IPS-NIHi7 (cell line): ENCODE measurements at regions not wholly inside any gene's neighbourhood (a gene's known extent, or its start where the extent isn't known, plus 50 kb on each side); places are given as distances from the start of the nearest gene placed in this dataset.
"Not testable (repeated sequence)": the region's sequence is repeated elsewhere in the genome, so short reads cannot be mapped to it uniquely, and the experiment has no call there.

ENCODE experiments used
- DNase-seq: peaks from one replicate; pipeline ENCODE4 v3.0.0; 2012; ENCODE audit warnings: mixed read lengths; ENCODE audit errors: extremely low spot score

- DNase-seq: no peak
These were observed 466.2 kb downstream of the IRS1 start for GRCh38 chr2:226333388-226333787.

- DNase-seq: no peak
These were observed 469.4 kb downstream of the IRS1 start for GRCh38 chr2:226330206-226330605.

- DNase-seq: no peak
These were observed 470.4 kb downstream of the IRS1 start for GRCh38 chr2:226329180-226329579.

- no peak for DNase-seq
These were observed 471.8 kb downstream of the IRS1 start for GRCh38 chr2:226327830-226328229.

- DNase-seq: no peak
These were observed 474.1 kb downstream of the IRS1 start for GRCh38 chr2:226325526-226325925.

GRCh38 chr2:226320076-226320948 lies 479.3 kb downstream of the IRS1 start:
- no peak for DNase-seq

GRCh38 chr2:226317970-226318369 lies 481.6 kb downstream of the IRS1 start:
- no peak for DNase-seq

GRCh38 chr2:226313060-226313459 lies 486.6 kb downstream of the IRS1 start:
- DNase-seq: no peak

GRCh38 chr2:226312155-226312554 lies 487.5 kb downstream of the IRS1 start:
- DNase-seq: no peak

- no peak for DNase-seq
These were observed 489.5 kb downstream of the IRS1 start for GRCh38 chr2:226310146-226310545.

GRCh38 chr2:226308986-226309385 lies 490.6 kb downstream of the IRS1 start:
- DNase-seq: no peak

- no peak for DNase-seq
These were observed 491.3 kb downstream of the IRS1 start for GRCh38 chr2:226308323-226308680.

GRCh38 chr2:226307487-226308322 lies 491.9 kb downstream of the IRS1 start:
- DNase-seq: no peak

- no peak for DNase-seq
These were observed 492.7 kb downstream of the IRS1 start for GRCh38 chr2:226306969-226307368.

- DNase-seq: no peak
These were observed 495.3 kb downstream of the IRS1 start for GRCh38 chr2:226304308-226304707.

- DNase-seq: no peak
These were observed 495.9 kb downstream of the IRS1 start for GRCh38 chr2:226303707-226304106.

GRCh38 chr2:226300196-226300886 lies 499.3 kb downstream of the IRS1 start:
- no peak for DNase-seq

- no peak for DNase-seq
These were observed 499.8 kb downstream of the IRS1 start for GRCh38 chr2:226299771-226300170.

GRCh38 chr2:226295681-226296080 lies 503.9 kb downstream of the IRS1 start:
- DNase-seq: no peak

- no peak for DNase-seq
These were observed 504.5 kb downstream of the IRS1 start for GRCh38 chr2:226295123-226295522.

- DNase-seq: not testable (repeated sequence)
These were observed 508.3 kb downstream of the IRS1 start for GRCh38 chr2:226291281-226291680.

- no peak for DNase-seq
These were observed 512.7 kb downstream of the IRS1 start for GRCh38 chr2:226286916-226287315.
